ENCODE measurements at regions not wholly inside any gene's neighbourhood (a gene's known extent, or its start where the extent isn't known, plus 50 kb on each side); places are given as distances from the start of the nearest gene placed in this dataset.

- intact Hi-C loops (cut with DNase I), result no loop called here
- TF ChIP-seq CTCF (IDR thresholded peaks at IDR 0.05), result no peak
- Histone ChIP-seq H3K27me3 (no peaks in the 10 kb centered on the region), H3K36me3 (no peaks in the 10 kb centered on the region), H3K27ac (no peak overlapping the region), H3K9me3 (no peaks in the 10 kb centered on the region), H3K4me3 (no peak overlapping the region), H3K4me1 (no peaks in the 10 kb centered on the region)
- DNase-seq (ENCODE audit: low spot score in 2 of 2), result no peak
These were observed 1004.3 kb upstream of the SEMA6D start for GRCh38 chr15:46713045-46713444.

- no peaks in the 10 kb centered on the region for H3K36me3 ChIP-seq
- no peaks in the 10 kb centered on the region for H3K27me3 ChIP-seq
- no peak for DNase-seq (ENCODE audit: low spot score in 2 of 2)
- no peaks in the 10 kb centered on the region for H3K4me1 ChIP-seq
- H3K4me3 ChIP-seq, result no peak overlapping the region
- H3K27ac ChIP-seq, result no peak overlapping the region
- intact Hi-C loops (cut with DNase I), result no loop called here
- no peak for TF ChIP-seq CTCF (IDR thresholded peaks at IDR 0.05)
- no peaks in the 10 kb centered on the region for H3K9me3 ChIP-seq
These were observed 1002.4 kb upstream of the SEMA6D start for GRCh38 chr15:46714950-46715349.

GRCh38 chr15:46723308-46723707 lies 994.0 kb upstream of the SEMA6D start:
- intact Hi-C loops (cut with DNase I), result no loop called here
- no peak for TF ChIP-seq CTCF (IDR thresholded peaks at IDR 0.05)

GRCh38 chr15:46732060-46732459 lies 985.2 kb upstream of the SEMA6D start:
- TF ChIP-seq CTCF (IDR thresholded peaks at IDR 0.05), result no peak
- intact Hi-C loops (cut with DNase I), result no loop called here

More at GRCh38 chr15:46723308-46723707, 994.0 kb upstream of the SEMA6D start:
- Histone ChIP-seq H3K36me3 (no peaks in the 10 kb centered on the region), H3K27me3 (no peaks in the 10 kb centered on the region), H3K4me3 (no peak overlapping the region), H3K27ac (no peak overlapping the region), H3K4me1 (no peaks in the 10 kb centered on the region), H3K9me3 (peaks cover 11 to 14% of the 10 kb centered on the region in 2 donors)
- DNase-seq (ENCODE audit: low spot score in 2 of 2), result no peak

GRCh38 chr15:46735115-46735514 lies 982.2 kb upstream of the SEMA6D start:
- TF ChIP-seq CTCF (IDR thresholded peaks at IDR 0.05), result no peak
- DNase-seq (ENCODE audit: low spot score in 2 of 2), result no peak
- intact Hi-C loops (cut with DNase I), result no loop called here

More at GRCh38 chr15:46732060-46732459, 985.2 kb upstream of the SEMA6D start:
- H3K9me3 ChIP-seq, result peaks cover 15 to 26% of the 10 kb centered on the region in 2 donors
- no peak overlapping the region for H3K27ac ChIP-seq
- H3K27me3 ChIP-seq, result no peaks in the 10 kb centered on the region
- H3K4me3 ChIP-seq, result no peak overlapping the region
- H3K36me3 ChIP-seq, result no peaks in the 10 kb centered on the region
- no peaks in the 10 kb centered on the region for H3K4me1 ChIP-seq
- DNase-seq (ENCODE audit: low spot score in 2 of 2), result no peak

GRCh38 chr15:46751303-46751702 lies 966.0 kb upstream of the SEMA6D start:
- H3K9me3 ChIP-seq, result no peaks in the 10 kb centered on the region
- no peak for DNase-seq (ENCODE audit: low spot score in 2 of 2)
- intact Hi-C loops (cut with DNase I), result no loop called here
- H3K36me3 ChIP-seq, result no peaks in the 10 kb centered on the region
- no peak overlapping the region for H3K27ac ChIP-seq
- H3K4me1 ChIP-seq, result no peaks in the 10 kb centered on the region
- no peak for TF ChIP-seq CTCF (IDR thresholded peaks at IDR 0.05)
- H3K27me3 ChIP-seq, result no peaks in the 10 kb centered on the region
- no peak overlapping the region for H3K4me3 ChIP-seq

More at GRCh38 chr15:46735115-46735514, 982.2 kb upstream of the SEMA6D start:
- Histone ChIP-seq H3K4me1 (no peaks in the 10 kb centered on the region), H3K36me3 (no peaks in the 10 kb centered on the region), H3K9me3 (no peaks in the 10 kb centered on the region), H3K27ac (no peak overlapping the region), H3K27me3 (no peaks in the 10 kb centered on the region), H3K4me3 (no peak overlapping the region)
